Activated CD8-positive, alpha-beta T cell treated with anti-CD3 and anti-CD28 coated beads for 36 hours (primary cell): ENCODE measurements at regions not wholly inside any gene's neighbourhood (a gene's known extent, or its start where the extent isn't known, plus 50 kb on each side); places are given as distances from the start of the nearest gene placed in this dataset.

Source experiments
- ATAC-seq: fragments of 200-7000 bp; cut with Tn5 transposase; one replicate; pipeline ENCODE4 v1.10.0; 2021; ENCODE audit warnings: mild to moderate bottlenecking, moderate library complexity
- CTCF ChIA-PET: fragments of 350-600 bp; sonication (Branson Sonifier 250); formaldehyde crosslinking; loops from one replicate; lab custom pipeline; 2021; ENCODE audit warnings: antibody characterized with exemption; lab: Charles Lee
- POLR2A ChIA-PET: fragments of 350-600 bp; sonication (Branson Sonifier 250); formaldehyde crosslinking; loops from one replicate; lab custom pipeline; 2021; ENCODE audit warnings: antibody characterized with exemption; lab: Charles Lee
- DNase-seq: peaks from one replicate; pipeline ENCODE4 v3.0.0-alpha.2; 2020
- H3K27ac Mint-ChIP-seq: one replicate; pipeline ENCODE4 v1.8.0; 2021; ENCODE audit warnings: mild to moderate bottlenecking, mixed read lengths
- H3K27me3 Mint-ChIP-seq: one replicate; pipeline ENCODE4 v1.8.0; 2021; ENCODE audit warnings: mixed read lengths
- H3K36me3 Mint-ChIP-seq: one replicate; pipeline ENCODE4 v1.8.0; 2021; ENCODE audit warnings: low read depth, mixed read lengths
- H3K4me1 Mint-ChIP-seq: one replicate; pipeline ENCODE4 v1.8.0; 2021; ENCODE audit warnings: low read depth, mixed read lengths
- H3K4me3 Mint-ChIP-seq: one replicate; pipeline ENCODE4 v1.8.0; 2021; ENCODE audit warnings: mild to moderate bottlenecking, moderate library complexity, mixed read lengths
- H3K9me3 Mint-ChIP-seq: one replicate; pipeline ENCODE4 v1.8.0; 2021; ENCODE audit warnings: mixed read lengths
- intact Hi-C: fragments of 100-400 bp; cut with micrococcal nuclease; formaldehyde crosslinking; loops from one replicate; pipeline ENCODE4 v1.10.0; 2022
- TF ChIP-seq, protein P1 (sequence below): fragments of 200-600 bp; IDR thresholded peaks from one replicate; pipeline ENCODE4 v1.8.0; 2022; ENCODE audit warnings: antibody characterized with exemption, mild to moderate bottlenecking

DNA sequence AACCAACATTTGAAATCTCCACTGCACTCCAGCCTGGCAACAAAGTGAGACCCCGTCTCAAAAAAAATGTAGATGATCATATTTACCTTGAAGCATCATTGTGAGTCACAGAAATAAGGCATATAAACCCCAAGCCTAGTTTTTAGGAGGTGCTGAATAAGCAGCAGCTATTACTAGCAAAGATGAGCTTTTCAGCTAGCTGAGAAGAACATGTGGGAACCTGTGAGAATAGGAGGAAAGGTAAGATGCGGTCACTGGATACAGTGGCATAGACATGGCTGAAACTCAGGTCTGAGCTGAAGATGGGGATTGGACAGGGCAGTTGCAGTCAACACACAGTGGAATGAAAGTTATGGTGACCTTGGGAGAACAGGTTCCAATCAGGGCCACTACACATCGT lies 284.3 kb upstream of the IRAK1BP1 start:
- DNase-seq: no peak
- TF ChIP-seq, protein P1, sequence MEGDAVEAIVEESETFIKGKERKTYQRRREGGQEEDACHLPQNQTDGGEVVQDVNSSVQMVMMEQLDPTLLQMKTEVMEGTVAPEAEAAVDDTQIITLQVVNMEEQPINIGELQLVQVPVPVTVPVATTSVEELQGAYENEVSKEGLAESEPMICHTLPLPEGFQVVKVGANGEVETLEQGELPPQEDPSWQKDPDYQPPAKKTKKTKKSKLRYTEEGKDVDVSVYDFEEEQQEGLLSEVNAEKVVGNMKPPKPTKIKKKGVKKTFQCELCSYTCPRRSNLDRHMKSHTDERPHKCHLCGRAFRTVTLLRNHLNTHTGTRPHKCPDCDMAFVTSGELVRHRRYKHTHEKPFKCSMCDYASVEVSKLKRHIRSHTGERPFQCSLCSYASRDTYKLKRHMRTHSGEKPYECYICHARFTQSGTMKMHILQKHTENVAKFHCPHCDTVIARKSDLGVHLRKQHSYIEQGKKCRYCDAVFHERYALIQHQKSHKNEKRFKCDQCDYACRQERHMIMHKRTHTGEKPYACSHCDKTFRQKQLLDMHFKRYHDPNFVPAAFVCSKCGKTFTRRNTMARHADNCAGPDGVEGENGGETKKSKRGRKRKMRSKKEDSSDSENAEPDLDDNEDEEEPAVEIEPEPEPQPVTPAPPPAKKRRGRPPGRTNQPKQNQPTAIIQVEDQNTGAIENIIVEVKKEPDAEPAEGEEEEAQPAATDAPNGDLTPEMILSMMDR: no peak
- Mint-ChIP-seq H3K27me3 (no peaks in the 10 kb centered on the region), H3K4me1 (no peaks in the 10 kb centered on the region), H3K9me3 (no peaks in the 10 kb centered on the region), H3K4me3 (no peak overlapping the region), H3K27ac (no peak overlapping the region), H3K36me3 (no peaks in the 10 kb centered on the region)
- ChIA-PET CTCF (no interaction called here), POLR2A (no interaction called here)
- no peak for ATAC-seq
- intact Hi-C loops: no loop called here

GRCh38 chr6:78589436-78589835 lies 277.9 kb upstream of the IRAK1BP1 start:
- DNase-seq (no peak), ATAC-seq (no peak)
- Mint-ChIP-seq H3K27ac (no peak overlapping the region), H3K27me3 (no peaks in the 10 kb centered on the region), H3K36me3 (no peaks in the 10 kb centered on the region), H3K9me3 (no peaks in the 10 kb centered on the region), H3K4me1 (no peaks in the 10 kb centered on the region), H3K4me3 (no peak overlapping the region)
- POLR2A ChIA-PET: no interaction called here
- intact Hi-C loops: no loop called here
- TF ChIP-seq, protein P1: no peak
- CTCF ChIA-PET: no interaction called here

DNA sequence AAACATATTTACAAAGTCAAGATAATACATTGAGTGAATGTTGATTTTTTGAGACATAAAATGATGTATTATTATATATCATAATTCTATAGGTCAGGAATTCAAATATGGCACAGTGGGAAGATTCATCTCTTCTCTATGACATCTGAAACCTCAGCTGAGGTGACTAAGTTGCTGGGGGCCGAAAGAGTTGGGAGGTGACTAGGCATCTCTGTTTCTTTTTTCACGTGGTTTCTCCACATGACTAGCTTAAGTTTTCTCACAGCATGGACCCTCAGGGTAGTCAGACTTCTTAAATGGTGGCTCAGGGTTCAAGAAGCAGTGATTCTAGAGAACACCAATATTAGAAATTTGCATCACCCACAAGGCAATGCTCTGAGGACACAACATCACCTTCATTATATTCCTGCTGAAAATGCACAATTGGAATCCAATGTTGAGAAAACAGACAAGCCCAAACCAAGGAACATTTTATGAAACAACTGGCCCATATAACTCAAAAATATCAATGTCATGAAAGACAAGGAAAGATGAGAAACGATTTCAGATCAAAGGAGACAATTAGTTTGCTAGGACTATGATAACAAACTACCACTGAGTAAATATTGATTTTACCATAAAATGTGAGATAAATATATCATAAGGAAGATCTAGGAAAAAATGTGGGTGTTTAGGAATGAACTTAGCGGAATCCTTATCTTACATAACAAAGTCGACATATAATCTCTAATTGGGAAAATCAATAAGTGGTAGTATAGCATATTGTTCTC lies 273.3 kb upstream of the IRAK1BP1 start:
- no peaks in the 10 kb centered on the region for H3K9me3 Mint-ChIP-seq

DNA sequence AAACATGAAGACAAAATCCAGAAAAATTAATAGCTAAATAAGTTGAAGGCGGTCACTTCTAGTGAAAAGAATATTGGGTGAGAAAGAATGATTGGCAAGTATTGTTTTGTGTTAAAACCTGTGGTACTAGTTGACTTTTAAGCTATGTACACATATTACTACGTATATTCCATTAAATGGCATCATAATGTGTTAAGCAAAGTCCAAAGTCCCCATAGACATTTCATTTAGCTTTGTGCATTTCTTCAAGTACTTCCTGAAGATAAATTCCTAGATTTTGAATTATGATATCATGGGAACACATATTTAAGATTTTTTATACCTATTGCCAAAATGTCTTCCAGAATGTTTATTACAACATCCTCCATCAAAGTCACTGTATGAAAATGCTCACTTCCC lies 272.7 kb upstream of the IRAK1BP1 start:
- Mint-ChIP-seq H3K27ac (no peak overlapping the region), H3K27me3 (no peaks in the 10 kb centered on the region), H3K36me3 (no peaks in the 10 kb centered on the region), H3K4me3 (no peak overlapping the region), H3K9me3 (no peaks in the 10 kb centered on the region), H3K4me1 (no peaks in the 10 kb centered on the region)
- TF ChIP-seq, protein P1: no peak
- ATAC-seq (no peak), DNase-seq (no peak)
- intact Hi-C loops: no loop called here
- CTCF ChIA-PET: no interaction called here
- POLR2A ChIA-PET: no interaction called here

More for the DNA sequence above, 273.3 kb upstream of the IRAK1BP1 start:
- Mint-ChIP-seq H3K4me3 (no peak overlapping the region), H3K27me3 (no peaks in the 10 kb centered on the region), H3K27ac (no peak overlapping the region), H3K36me3 (no peaks in the 10 kb centered on the region), H3K4me1 (no peaks in the 10 kb centered on the region)
- DNase-seq: no peak
- intact Hi-C loops: no loop called here
- TF ChIP-seq, protein P1: no peak
- POLR2A ChIA-PET: no interaction called here
- CTCF ChIA-PET: no interaction called here
- ATAC-seq: no peak

DNA sequence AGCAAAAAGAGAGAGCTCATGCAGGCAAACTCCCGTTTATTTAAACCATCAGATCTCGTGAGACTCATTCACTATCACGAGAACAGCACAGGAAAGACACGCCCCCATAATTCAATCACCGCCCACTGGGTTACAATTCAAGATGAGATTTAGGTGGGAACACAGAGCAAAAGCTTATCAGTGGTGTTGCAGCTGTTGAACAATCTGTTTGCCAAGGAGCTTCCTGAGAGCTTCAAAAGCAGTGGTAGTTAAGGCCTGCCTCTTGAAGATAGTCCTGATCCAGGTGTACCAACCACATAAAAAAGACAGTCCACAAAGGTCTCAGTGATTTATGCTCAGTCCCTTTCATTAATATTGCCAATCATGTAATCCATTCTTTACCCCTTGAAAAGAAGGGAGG lies 269.4 kb upstream of the IRAK1BP1 start:
- Mint-ChIP-seq H3K27ac (no peak overlapping the region), H3K9me3 (no peaks in the 10 kb centered on the region), H3K4me3 (no peak overlapping the region), H3K36me3 (no peaks in the 10 kb centered on the region), H3K27me3 (no peaks in the 10 kb centered on the region), H3K4me1 (no peaks in the 10 kb centered on the region)
- ChIA-PET CTCF (no interaction called here), POLR2A (no interaction called here)
- ATAC-seq: no peak
- TF ChIP-seq, protein P1: no peak
- intact Hi-C loops: no loop called here
- DNase-seq: no peak
